ENCODE measurements at regions not wholly inside any gene's neighbourhood (a gene's known extent, or its start where the extent isn't known, plus 50 kb on each side); places are given as distances from the start of the nearest gene placed in this dataset.

GRCh38 chr1:115907092-115907491 lies 66.2 kb upstream of the NHLH2 start:
- TF ChIP-seq POLR2AphosphoS5 (IDR thresholded peaks at IDR 0.05; ENCODE audit: borderline replicate concordance, low read depth, low read length) (no peak), EZH2 (IDR thresholded peaks at IDR 0.05) (no peak), FOXP2 (optimal IDR thresholded peaks at IDR 0.05; ENCODE audit: control extremely low read depth, extremely low read length, insufficient read depth) (no peak)

Measured in SK-N-MC (cell line).